SK-N-MC (cell line): ENCODE measurements at regions not wholly inside any gene's neighbourhood (a gene's known extent, or its start where the extent isn't known, plus 50 kb on each side); places are given as distances from the start of the nearest gene placed in this dataset.

ENCODE experiments used
- EZH2 ChIP-seq: fragments of 200-600 bp; sonication (generic); IDR thresholded peaks from one replicate; pipeline ENCODE4 v1.6.1; 2017; ENCODE audit warnings: antibody characterized with exemption
- FOXP2 ChIP-seq: optimal IDR thresholded peaks from 2 replicates; pipeline ENCODE3; 2011; ENCODE audit warnings: mild to moderate bottlenecking, moderate library complexity; ENCODE audit not compliant: insufficient read depth; ENCODE audit errors: extremely low read length, control extremely low read depth

GRCh38 chr11:22082178-22082577 is 110.7 kb upstream of the ANO5 start:
- TF ChIP-seq FOXP2 (no peak), EZH2 (no peak)
